ENCODE measurements at regions not wholly inside any gene's neighbourhood (a gene's known extent, or its start where the extent isn't known, plus 50 kb on each side); places are given as distances from the start of the nearest gene placed in this dataset.

DNA sequence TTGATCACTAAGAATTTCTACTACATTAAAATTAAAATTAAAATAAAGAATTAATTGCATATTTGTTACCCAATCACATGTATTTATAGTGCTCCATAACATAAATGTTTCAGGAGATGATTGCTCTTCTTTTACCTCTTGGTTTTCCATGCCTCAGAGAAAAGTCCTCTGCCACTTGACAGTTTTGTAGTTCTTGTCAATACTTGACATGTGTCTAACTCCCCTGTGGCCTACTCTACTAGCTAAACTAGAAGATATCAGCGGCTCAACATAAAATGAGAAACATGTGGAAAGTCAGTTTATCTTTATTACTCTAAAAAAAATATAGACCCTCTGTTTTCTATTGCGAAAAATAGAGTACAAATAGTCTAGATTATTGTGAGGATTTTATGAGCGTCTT lies 650.6 kb upstream of the NUDT12 start:
- DNase-seq (ENCODE audit: low read depth, low spot score) = no peak
- no peaks in the 10 kb centered on the region for H3K36me3 ChIP-seq (ENCODE audit: insufficient read depth, low read length)
- H3K27ac ChIP-seq = no peak overlapping the region
- no peak overlapping the region for H3K4me3 ChIP-seq
- H3K9ac ChIP-seq (ENCODE audit: insufficient read length) = no peak overlapping the region
- TF ChIP-seq POLR2AphosphoS5 (IDR thresholded peaks at IDR 0.05; ENCODE audit: borderline replicate concordance, low read depth, low read length) (no peak), EZH2 (IDR thresholded peaks at IDR 0.05) (no peak), FOXP2 (optimal IDR thresholded peaks at IDR 0.05; ENCODE audit: control extremely low read depth, extremely low read length, insufficient read depth) (no peak)
- no peaks in the 10 kb centered on the region for H3K9me3 ChIP-seq (ENCODE audit: low read depth, low read length)

DNA sequence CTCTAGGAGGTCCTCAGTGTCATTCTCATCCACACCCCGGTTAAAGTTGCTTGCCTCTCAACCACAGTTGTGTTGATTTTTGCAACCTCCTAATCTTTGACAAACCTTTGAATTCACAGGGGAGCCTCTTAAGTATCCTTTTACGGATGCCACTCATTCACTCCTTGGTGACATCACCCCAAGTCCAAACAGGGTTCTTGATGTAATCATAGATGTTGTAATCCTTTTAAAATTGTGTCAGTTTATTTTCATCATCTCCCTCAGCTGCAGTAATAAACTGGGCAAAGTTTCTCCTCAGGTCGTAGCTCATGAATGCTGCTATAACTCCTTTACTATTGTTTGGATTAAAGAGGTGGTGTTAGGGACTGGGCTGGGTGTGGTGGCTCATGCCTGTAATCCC lies 637.2 kb upstream of the NUDT12 start:
- no peak for DNase-seq (ENCODE audit: low read depth, low spot score)
- no peak for TF ChIP-seq EZH2 (IDR thresholded peaks at IDR 0.05)
- H3K4me3 ChIP-seq = no peak overlapping the region

DNA sequence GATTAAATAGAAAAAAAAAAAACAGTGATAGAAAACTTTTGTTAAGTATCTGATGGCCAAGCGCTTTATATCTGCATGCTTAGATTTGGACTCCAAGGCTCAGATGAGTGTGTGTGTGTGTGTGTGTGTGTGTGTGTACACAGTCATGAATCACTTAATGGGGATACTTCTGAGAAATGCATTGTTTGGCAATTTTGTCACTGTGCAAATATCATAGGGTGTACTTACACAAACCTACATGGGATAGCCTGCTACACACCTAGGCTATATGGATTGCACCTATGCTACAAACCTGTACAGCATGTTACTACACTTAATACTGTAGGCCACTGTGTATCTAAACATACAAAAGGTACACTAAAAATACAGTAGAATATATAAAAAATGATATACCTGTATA lies 635.6 kb upstream of the NUDT12 start:
- TF ChIP-seq EZH2 (IDR thresholded peaks at IDR 0.05) = no peak
- TF ChIP-seq FOXP2 (optimal IDR thresholded peaks at IDR 0.05; ENCODE audit: control extremely low read depth, extremely low read length, insufficient read depth) = no peak
- no peak for TF ChIP-seq POLR2AphosphoS5 (IDR thresholded peaks at IDR 0.05; ENCODE audit: borderline replicate concordance, low read depth, low read length)
- no peak overlapping the region for H3K9ac ChIP-seq (ENCODE audit: insufficient read length)
- no peaks in the 10 kb centered on the region for H3K9me3 ChIP-seq (ENCODE audit: low read depth, low read length)
- no peak overlapping the region for H3K27ac ChIP-seq
- no peak for DNase-seq (ENCODE audit: low read depth, low spot score)
- H3K4me3 ChIP-seq = no peak overlapping the region
- no peaks in the 10 kb centered on the region for H3K36me3 ChIP-seq (ENCODE audit: insufficient read depth, low read length)

More for the DNA sequence above, 637.2 kb upstream of the NUDT12 start:
- Histone ChIP-seq H3K27ac (no peak overlapping the region), H3K36me3 (ENCODE audit: insufficient read depth, low read length) (no peaks in the 10 kb centered on the region), H3K9ac (ENCODE audit: insufficient read length) (no peak overlapping the region), H3K9me3 (ENCODE audit: low read depth, low read length) (no peaks in the 10 kb centered on the region)

DNA sequence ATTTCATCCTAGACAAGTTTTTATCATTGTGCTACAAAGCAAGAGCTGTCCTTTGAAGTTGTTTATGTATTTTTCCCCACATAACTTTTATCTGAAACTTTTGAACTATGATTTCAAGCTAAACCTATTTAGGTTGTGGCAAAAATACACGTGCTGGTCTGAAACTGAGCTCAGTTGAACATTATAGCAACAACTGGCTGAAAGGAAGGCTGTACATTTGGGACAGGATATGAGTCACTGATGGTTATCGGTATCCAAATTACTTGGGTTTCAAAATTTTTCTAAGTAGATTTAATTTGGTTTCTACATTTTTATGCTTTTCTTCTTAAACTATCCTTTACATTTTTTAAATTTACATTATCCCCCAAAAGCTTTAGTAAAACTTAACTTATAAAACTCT lies 627.3 kb upstream of the NUDT12 start:
- no peak overlapping the region for H3K27ac ChIP-seq
- TF ChIP-seq POLR2AphosphoS5 (IDR thresholded peaks at IDR 0.05; ENCODE audit: borderline replicate concordance, low read depth, low read length) (no peak), EZH2 (IDR thresholded peaks at IDR 0.05) (no peak), FOXP2 (optimal IDR thresholded peaks at IDR 0.05; ENCODE audit: control extremely low read depth, extremely low read length, insufficient read depth) (no peak)
- no peak for DNase-seq (ENCODE audit: low read depth, low spot score)
- H3K9me3 ChIP-seq (ENCODE audit: low read depth, low read length) = no peaks in the 10 kb centered on the region
- H3K9ac ChIP-seq (ENCODE audit: insufficient read length) = no peak overlapping the region
- no peak overlapping the region for H3K4me3 ChIP-seq
- H3K36me3 ChIP-seq (ENCODE audit: insufficient read depth, low read length) = no peaks in the 10 kb centered on the region

DNA sequence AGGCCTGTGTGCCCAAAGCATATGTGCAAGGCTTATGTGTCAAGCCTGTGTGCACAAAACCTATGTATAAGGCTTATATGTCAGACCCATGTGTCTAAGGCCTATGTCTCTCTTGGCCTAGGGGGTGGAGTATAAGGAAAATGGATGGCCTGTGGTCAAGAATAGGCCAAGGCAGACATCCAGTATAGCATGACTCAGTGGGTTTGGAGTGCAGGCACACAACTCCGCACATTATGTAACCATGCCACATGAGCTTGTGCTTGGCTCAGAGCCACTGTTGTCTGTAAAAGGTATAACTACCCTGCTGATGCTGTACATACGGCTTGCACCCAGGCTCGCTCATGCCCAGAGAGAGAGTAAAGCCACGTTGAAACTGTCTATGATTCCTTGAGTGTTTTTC lies 626.4 kb upstream of the NUDT12 start:
- H3K9me3 ChIP-seq (ENCODE audit: low read depth, low read length) = no peaks in the 10 kb centered on the region
- H3K4me3 ChIP-seq = no peak overlapping the region
- no peak overlapping the region for H3K9ac ChIP-seq (ENCODE audit: insufficient read length)
- TF ChIP-seq POLR2AphosphoS5 (IDR thresholded peaks at IDR 0.05; ENCODE audit: borderline replicate concordance, low read depth, low read length) = no peak
- no peak for TF ChIP-seq EZH2 (IDR thresholded peaks at IDR 0.05)
- TF ChIP-seq FOXP2 (optimal IDR thresholded peaks at IDR 0.05; ENCODE audit: control extremely low read depth, extremely low read length, insufficient read depth) = no peak
- no peak overlapping the region for H3K27ac ChIP-seq
- no peaks in the 10 kb centered on the region for H3K36me3 ChIP-seq (ENCODE audit: insufficient read depth, low read length)
- DNase-seq (ENCODE audit: low read depth, low spot score) = no peak

DNA sequence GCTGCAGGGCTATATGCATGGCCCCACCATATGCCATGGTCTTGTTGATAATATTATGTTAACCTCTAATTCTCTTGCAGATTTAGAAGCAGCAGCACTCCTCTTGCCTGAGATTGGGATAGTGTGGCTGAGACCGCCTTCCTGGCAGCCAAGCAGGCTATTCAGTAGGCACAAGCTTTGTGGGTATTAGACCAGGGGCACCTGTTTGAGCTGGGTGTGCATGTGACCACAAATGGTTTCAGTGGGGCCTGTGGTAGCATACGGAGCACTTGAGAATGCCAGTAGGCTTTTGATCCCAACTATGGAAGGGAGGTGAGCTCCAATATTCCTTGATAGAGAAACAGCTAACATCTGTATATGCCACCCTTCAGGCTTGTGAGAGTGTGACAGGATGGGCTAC lies 625.1 kb upstream of the NUDT12 start:
- no peak overlapping the region for H3K27ac ChIP-seq
- H3K9ac ChIP-seq (ENCODE audit: insufficient read length) = no peak overlapping the region
- H3K4me3 ChIP-seq = no peak overlapping the region
- no peak for DNase-seq (ENCODE audit: low read depth, low spot score)
- no peaks in the 10 kb centered on the region for H3K9me3 ChIP-seq (ENCODE audit: low read depth, low read length)
- TF ChIP-seq EZH2 (IDR thresholded peaks at IDR 0.05) (no peak), POLR2AphosphoS5 (IDR thresholded peaks at IDR 0.05; ENCODE audit: borderline replicate concordance, low read depth, low read length) (no peak), FOXP2 (optimal IDR thresholded peaks at IDR 0.05; ENCODE audit: control extremely low read depth, extremely low read length, insufficient read depth) (no peak)
- no peaks in the 10 kb centered on the region for H3K36me3 ChIP-seq (ENCODE audit: insufficient read depth, low read length)

DNA sequence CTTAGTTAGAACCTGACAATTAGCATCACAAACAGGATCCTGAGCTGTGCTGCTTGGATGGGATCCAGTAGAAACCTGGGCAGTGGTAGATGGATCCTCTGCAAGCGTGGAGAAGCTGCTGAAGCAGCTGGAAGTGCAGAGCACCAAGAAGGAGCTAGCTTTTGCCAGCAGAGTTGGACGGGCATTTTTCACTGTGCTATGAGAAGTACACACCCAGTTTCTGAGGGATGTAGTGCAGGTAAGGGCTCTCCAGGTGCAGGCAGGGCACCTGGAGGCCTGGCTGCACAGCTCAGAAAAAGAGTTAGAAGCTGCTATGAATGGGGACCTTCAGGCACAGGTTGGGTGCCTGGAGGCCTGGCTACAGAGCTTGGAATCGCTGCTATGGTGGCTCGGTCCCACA lies 623.9 kb upstream of the NUDT12 start:
- no peak overlapping the region for H3K4me3 ChIP-seq
- H3K27ac ChIP-seq = no peak overlapping the region
- no peak overlapping the region for H3K9ac ChIP-seq (ENCODE audit: insufficient read length)
- no peaks in the 10 kb centered on the region for H3K9me3 ChIP-seq (ENCODE audit: low read depth, low read length)
- TF ChIP-seq FOXP2 (optimal IDR thresholded peaks at IDR 0.05; ENCODE audit: control extremely low read depth, extremely low read length, insufficient read depth) = no peak
- no peak for TF ChIP-seq POLR2AphosphoS5 (IDR thresholded peaks at IDR 0.05; ENCODE audit: borderline replicate concordance, low read depth, low read length)
- TF ChIP-seq EZH2 (IDR thresholded peaks at IDR 0.05) = no peak
- DNase-seq (ENCODE audit: low read depth, low spot score) = no peak
- H3K36me3 ChIP-seq (ENCODE audit: insufficient read depth, low read length) = no peaks in the 10 kb centered on the region

DNA sequence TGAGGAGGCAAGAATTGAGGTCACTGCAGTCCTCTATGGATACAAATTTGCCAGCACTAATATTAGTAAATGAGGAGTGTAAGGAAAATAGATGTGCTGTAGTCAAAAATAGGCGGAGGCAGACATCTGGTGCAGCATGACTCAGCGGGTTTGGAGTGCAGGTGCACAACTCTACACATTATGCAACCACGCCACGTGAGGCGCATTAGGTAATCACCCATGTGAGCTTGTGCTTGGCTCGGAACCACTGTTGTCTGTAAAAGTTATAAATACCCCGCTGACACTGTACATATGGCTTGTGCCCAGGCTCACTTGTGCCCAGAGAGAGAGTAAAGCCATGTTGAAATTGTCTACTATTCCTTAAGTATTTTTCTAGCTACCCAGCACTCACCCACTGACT lies 623.5 kb upstream of the NUDT12 start:
- no peak overlapping the region for H3K9ac ChIP-seq (ENCODE audit: insufficient read length)
- H3K36me3 ChIP-seq (ENCODE audit: insufficient read depth, low read length) = no peaks in the 10 kb centered on the region
- DNase-seq (ENCODE audit: low read depth, low spot score) = no peak
- H3K27ac ChIP-seq = no peak overlapping the region
- H3K4me3 ChIP-seq = no peak overlapping the region
- no peaks in the 10 kb centered on the region for H3K9me3 ChIP-seq (ENCODE audit: low read depth, low read length)
- TF ChIP-seq FOXP2 (optimal IDR thresholded peaks at IDR 0.05; ENCODE audit: control extremely low read depth, extremely low read length, insufficient read depth) = no peak
- no peak for TF ChIP-seq EZH2 (IDR thresholded peaks at IDR 0.05)

DNA sequence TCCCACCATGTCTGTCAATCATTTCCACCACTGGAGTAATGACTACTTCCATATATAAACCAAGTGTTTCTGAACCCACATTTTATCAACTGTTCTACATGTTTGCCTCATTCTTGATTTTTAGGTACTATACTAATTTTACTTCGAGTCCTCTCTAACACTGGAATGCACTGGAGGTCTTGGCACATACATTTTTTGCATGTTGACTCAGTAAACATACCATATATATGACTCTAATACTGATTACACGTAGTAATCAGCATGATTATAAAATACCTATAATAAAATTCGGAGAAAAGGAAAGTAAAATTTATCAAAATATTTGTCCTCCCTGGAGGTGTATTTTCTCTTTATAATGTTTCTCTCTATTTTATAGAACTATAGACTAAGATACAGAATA lies 621.7 kb upstream of the NUDT12 start:
- peaks cover 2% of the 10 kb centered on the region; the same call in 1 of the 2 replicates for H3K9me3 ChIP-seq (ENCODE audit: low read depth, low read length)
- TF ChIP-seq FOXP2 (optimal IDR thresholded peaks at IDR 0.05; ENCODE audit: control extremely low read depth, extremely low read length, insufficient read depth) (no peak), EZH2 (IDR thresholded peaks at IDR 0.05) (no peak), POLR2AphosphoS5 (IDR thresholded peaks at IDR 0.05; ENCODE audit: borderline replicate concordance, low read depth, low read length) (no peak)
- no peak overlapping the region for H3K4me3 ChIP-seq
- H3K36me3 ChIP-seq (ENCODE audit: insufficient read depth, low read length) = no peaks in the 10 kb centered on the region
- DNase-seq (ENCODE audit: low read depth, low spot score) = no peak
- H3K9ac ChIP-seq (ENCODE audit: insufficient read length) = no peak overlapping the region
- no peak overlapping the region for H3K27ac ChIP-seq

All from SK-N-MC (cell line).